H1 (cell line): ENCODE measurements at regions not wholly inside any gene's neighbourhood (a gene's known extent, or its start where the extent isn't known, plus 50 kb on each side); places are given as distances from the start of the nearest gene placed in this dataset.

Experiments
- CHD1 ChIP-seq: IDR thresholded peaks from 2 replicates; pipeline ENCODE4 v1.6.1; 2012; ENCODE audit warnings: low read depth, low read length, improper control_type of control experiment
- E2F6 ChIP-seq: IDR thresholded peaks from 2 replicates; pipeline ENCODE4 v1.6.1; 2012; ENCODE audit warnings: inconsistent platforms
- USF2 ChIP-seq: IDR thresholded peaks from 2 replicates; pipeline ENCODE4 v1.6.1; 2011; ENCODE audit warnings: low read length, improper control_type of control experiment
- ZNF274 ChIP-seq: IDR thresholded peaks from 2 replicates; pipeline ENCODE4 v1.7.0; 2012; ENCODE audit warnings: low read length, borderline replicate concordance; ENCODE audit errors: extremely low read depth

- no peak for TF ChIP-seq E2F6
- TF ChIP-seq USF2: no peak
- no peak for TF ChIP-seq CHD1
- TF ChIP-seq ZNF274: no peak
Measured at GRCh38 chr1:115546846-115547245, 94.9 kb upstream of the VANGL1 start (continued).
